Gastroesophageal sphincter (tissue), 3 donors: ENCODE measurements at regions not wholly inside any gene's neighbourhood (a gene's known extent, or its start where the extent isn't known, plus 50 kb on each side); places are given as distances from the start of the nearest gene placed in this dataset.

Source experiments
- CTCF ChIP-seq, 4 experiments: fragments of 200-600 bp in 2 of 4; fragments of 450-650 bp in 2 of 4; sonication (generic) in 1 of 4; IDR thresholded peaks; one replicate each; pipeline ENCODE4 v1.5.1; 2017 to 2019; ENCODE audit warnings: antibody characterized with exemption in 4 of 4, mild to moderate bottlenecking in 2 of 4, moderate library complexity in 2 of 4
- EP300 ChIP-seq: sonication (generic); formaldehyde crosslinking; IDR thresholded peaks from one replicate; pipeline ENCODE4 v1.6.1; 2017; ENCODE audit warnings: antibody characterized with exemption, mild to moderate bottlenecking
- POLR2A ChIP-seq, 2 donors: fragments of 450-650 bp; IDR thresholded peaks; one replicate each; pipeline ENCODE4 v1.6.1; 2017; ENCODE audit warnings: antibody characterized with exemption in 2 of 2, mild to moderate bottlenecking in 2 of 2, moderate library complexity in 1 of 2
- POLR2AphosphoS5 ChIP-seq: sonication (generic); formaldehyde crosslinking; IDR thresholded peaks from one replicate; pipeline ENCODE4 v1.6.1; 2017; ENCODE audit warnings: antibody characterized with exemption

GRCh38 chr15:59940456-59940855 is 63.7 kb upstream of the FOXB1 start:
- TF ChIP-seq EP300 (no peak), CTCF (IDR thresholded peaks at IDR 0.05) (no peak), POLR2A (IDR thresholded peaks at IDR 0.05) (no peak), POLR2AphosphoS5 (no peak)
